ENCODE measurements at regions not wholly inside any gene's neighbourhood (a gene's known extent, or its start where the extent isn't known, plus 50 kb on each side); places are given as distances from the start of the nearest gene placed in this dataset.
"Not testable (repeated sequence)": the region's sequence is repeated elsewhere in the genome, so short reads cannot be mapped to it uniquely, and the experiment has no call there.

DNA sequence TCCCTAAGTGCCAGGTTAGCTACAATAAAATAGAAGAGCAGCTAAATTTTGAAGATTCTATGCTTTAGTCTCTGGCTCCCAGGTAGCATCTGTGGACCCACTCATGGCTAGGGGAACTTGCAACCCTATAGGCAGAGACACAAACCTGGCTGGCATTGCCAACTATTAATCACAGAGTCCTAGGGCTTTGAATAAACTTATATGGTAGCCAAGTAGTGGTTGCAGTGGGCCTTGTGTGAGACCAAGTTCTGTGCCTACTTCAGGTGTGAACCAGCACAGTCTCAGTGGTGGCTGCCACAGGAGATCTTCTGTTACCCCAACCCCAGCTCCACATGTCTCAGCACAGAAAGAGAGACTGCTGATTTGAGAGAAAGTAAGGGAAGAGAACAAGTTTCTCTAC lies 62.9 kb upstream of the ZNG1F start:
- TF ChIP-seq, protein P1, sequence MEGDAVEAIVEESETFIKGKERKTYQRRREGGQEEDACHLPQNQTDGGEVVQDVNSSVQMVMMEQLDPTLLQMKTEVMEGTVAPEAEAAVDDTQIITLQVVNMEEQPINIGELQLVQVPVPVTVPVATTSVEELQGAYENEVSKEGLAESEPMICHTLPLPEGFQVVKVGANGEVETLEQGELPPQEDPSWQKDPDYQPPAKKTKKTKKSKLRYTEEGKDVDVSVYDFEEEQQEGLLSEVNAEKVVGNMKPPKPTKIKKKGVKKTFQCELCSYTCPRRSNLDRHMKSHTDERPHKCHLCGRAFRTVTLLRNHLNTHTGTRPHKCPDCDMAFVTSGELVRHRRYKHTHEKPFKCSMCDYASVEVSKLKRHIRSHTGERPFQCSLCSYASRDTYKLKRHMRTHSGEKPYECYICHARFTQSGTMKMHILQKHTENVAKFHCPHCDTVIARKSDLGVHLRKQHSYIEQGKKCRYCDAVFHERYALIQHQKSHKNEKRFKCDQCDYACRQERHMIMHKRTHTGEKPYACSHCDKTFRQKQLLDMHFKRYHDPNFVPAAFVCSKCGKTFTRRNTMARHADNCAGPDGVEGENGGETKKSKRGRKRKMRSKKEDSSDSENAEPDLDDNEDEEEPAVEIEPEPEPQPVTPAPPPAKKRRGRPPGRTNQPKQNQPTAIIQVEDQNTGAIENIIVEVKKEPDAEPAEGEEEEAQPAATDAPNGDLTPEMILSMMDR (conservative IDR thresholded peaks at IDR 0.05 in 1 of 2, IDR thresholded peaks at IDR 0.05 in 1 of 2; ENCODE audit: low read depth in 1 of 2, low read length in 2 of 2) = not testable (repeated sequence)
- not testable (repeated sequence) for TF ChIP-seq EZH2 (IDR thresholded peaks at IDR 0.05; ENCODE audit: low read length, missing control alignments)
